Liver (tissue), 8 donors: ENCODE measurements at regions not wholly inside any gene's neighbourhood (a gene's known extent, or its start where the extent isn't known, plus 50 kb on each side); places are given as distances from the start of the nearest gene placed in this dataset.

ENCODE experiments used
- DNase-seq: peaks from one replicate; pipeline ENCODE4 v3.0.0-alpha.2; 2017; ENCODE audit warnings: low spot score
- H3K27ac ChIP-seq, 2 donors: one replicate each; pipeline ENCODE4 v1.7.0; 2013; ENCODE audit warnings: inconsistent platforms in 2 of 2, low read length in 2 of 2, control low read depth in 1 of 2, low read depth in 1 of 2, mild to moderate bottlenecking in 1 of 2
- H3K27me3 ChIP-seq, 4 donors: one replicate each; pipeline versions ENCODE4 v1.6.1 to v1.7.0; 2013; ENCODE audit warnings: low read length in 3 of 4, inconsistent platforms in 1 of 4, mild to moderate bottlenecking in 1 of 4, moderate library complexity in 1 of 4; ENCODE audit not compliant: control insufficient read depth in 4 of 4, insufficient read depth in 4 of 4
- H3K36me3 ChIP-seq, 4 donors: one replicate each; pipeline versions ENCODE4 v1.6.1 to v1.7.0; 2013; ENCODE audit warnings: low read length in 3 of 4, mild to moderate bottlenecking in 3 of 4, low read depth in 1 of 4, moderate library complexity in 1 of 4; ENCODE audit not compliant: control insufficient read depth in 4 of 4, insufficient read depth in 3 of 4
- H3K4me1 ChIP-seq, 4 donors: one replicate each; pipeline versions ENCODE4 v1.6.1 to v1.7.0; 2013; ENCODE audit warnings: low read length in 3 of 4, mild to moderate bottlenecking in 3 of 4, moderate library complexity in 1 of 4; ENCODE audit not compliant: control insufficient read depth in 4 of 4, insufficient read depth in 4 of 4
- H3K4me3 ChIP-seq, 3 donors: one replicate each; pipeline versions ENCODE4 v1.6.1 to v1.7.0; 2013; ENCODE audit warnings: low read length in 3 of 3, control low read depth in 1 of 3, low read depth in 1 of 3, mild to moderate bottlenecking in 1 of 3
- H3K9ac ChIP-seq, 2 donors: one replicate each; pipeline ENCODE4 v1.7.0; 2013; ENCODE audit warnings: low read length in 2 of 2, mild to moderate bottlenecking in 2 of 2, moderate library complexity in 2 of 2, control low read depth in 1 of 2, low read depth in 1 of 2
- H3K9me3 ChIP-seq, 4 donors: one replicate each; pipeline versions ENCODE4 v1.6.1 to v1.7.0; 2013; ENCODE audit warnings: low read length in 3 of 4; ENCODE audit not compliant: control insufficient read depth in 4 of 4
- ATF3 ChIP-seq: IDR thresholded peaks from 2 replicates; pipeline ENCODE4 v1.6.1; 2016; ENCODE audit warnings: antibody characterized with exemption
- CTCF ChIP-seq: fragments of 150-350 bp; IDR thresholded peaks from 2 replicates; pipeline ENCODE4 v1.5.1; 2017; ENCODE audit warnings: improper control_type of control experiment, low read depth, low read length; ENCODE audit not compliant: missing input control
- EGR1 ChIP-seq, 2 donors: IDR thresholded peaks; 2 replicates each; pipeline ENCODE4 v1.6.1; 2016 to 2018; ENCODE audit warnings: antibody characterized with exemption in 2 of 2, low read depth in 2 of 2
- FOXA1 ChIP-seq: IDR thresholded peaks from 2 replicates; pipeline ENCODE4 v1.6.1; 2016; ENCODE audit warnings: antibody characterized with exemption
- FOXA2 ChIP-seq: IDR thresholded peaks from 2 replicates; pipeline ENCODE4 v1.6.1; 2016; ENCODE audit warnings: antibody characterized with exemption
- HNF4A ChIP-seq, 2 donors: conservative IDR thresholded peaks; 2 replicates each; pipeline ENCODE4 v1.6.1; 2016; ENCODE audit warnings: antibody characterized with exemption in 2 of 2, mild to moderate bottlenecking in 2 of 2
- HNF4G ChIP-seq: IDR thresholded peaks from 2 replicates; pipeline ENCODE4 v1.6.1; 2016; ENCODE audit warnings: antibody characterized with exemption
- JUND ChIP-seq, 2 donors: IDR thresholded peaks; 2 replicates each; pipeline ENCODE4 v1.6.1; 2016; ENCODE audit warnings: antibody characterized with exemption in 2 of 2
- NR2F2 ChIP-seq: IDR thresholded peaks from 2 replicates; pipeline ENCODE4 v1.6.1; 2016; ENCODE audit warnings: antibody characterized with exemption
- RAD21 ChIP-seq, 2 donors: IDR thresholded peaks; 2 replicates each; pipeline ENCODE4 v1.6.1; 2016; ENCODE audit warnings: antibody characterized with exemption in 2 of 2, mild to moderate bottlenecking in 2 of 2
- REST ChIP-seq: IDR thresholded peaks from 2 replicates; pipeline ENCODE4 v1.6.1; 2016; ENCODE audit warnings: antibody characterized with exemption, mild to moderate bottlenecking
- RXRA ChIP-seq, 2 donors: IDR thresholded peaks; 2 replicates each; pipeline ENCODE4 v1.6.1; 2017 to 2018; ENCODE audit warnings: antibody characterized with exemption in 2 of 2, mild to moderate bottlenecking in 1 of 2
- SP1 ChIP-seq: IDR thresholded peaks from 2 replicates; pipeline ENCODE4 v1.6.1; 2018; ENCODE audit warnings: antibody characterized with exemption, mild to moderate bottlenecking
- TAF1 ChIP-seq: conservative IDR thresholded peaks from 2 replicates; pipeline ENCODE4 v1.6.1; 2016; ENCODE audit warnings: antibody characterized with exemption, mild to moderate bottlenecking
- YY1 ChIP-seq: IDR thresholded peaks from 2 replicates; pipeline ENCODE4 v1.6.1; 2016; ENCODE audit warnings: antibody characterized with exemption, mild to moderate bottlenecking
- ZBTB33 ChIP-seq: IDR thresholded peaks from 2 replicates; pipeline ENCODE4 v1.6.1; 2016; ENCODE audit warnings: antibody characterized with exemption
- WGBS: extraction: QIAGEN DNeasy Blood & Tissue Kit; methylation state at CpG from one replicate; pipeline ENCODE4 v1.1.7; 2013; 5-methylcytosine and 5-hydroxymethylcytosine counted together
- donor health status: healthy.
- donor health status: healthy.
- donor health status: healthy.
- donor health status: healthy.
- donor health status: healthy.

- no peaks in the 10 kb centered on the region for H3K9me3 ChIP-seq
- no peaks in the 10 kb centered on the region for H3K36me3 ChIP-seq
- 69% methylated on average over 5 of the region's 5 CpGs for WGBS
- no peak overlapping the region for H3K4me3 ChIP-seq
- no peak for TF ChIP-seq REST
- TF ChIP-seq YY1, result no peak
- no peak for TF ChIP-seq CTCF
- TF ChIP-seq SP1, result no peak
- TF ChIP-seq NR2F2, result no peak
- no peak overlapping the region for H3K27ac ChIP-seq
- no peaks in the 10 kb centered on the region for H3K27me3 ChIP-seq
- no peak for DNase-seq
- no peaks in the 10 kb centered on the region for H3K4me1 ChIP-seq
- H3K9ac ChIP-seq, result no peak overlapping the region
Observed at GRCh38 chr5:27908341-27908740, 870.0 kb upstream of the CDH9 start.

- no peak for DNase-seq
- 58% methylated on average over 2 of the region's 2 CpGs for WGBS
- Histone ChIP-seq H3K9ac (no peak overlapping the region), H3K9me3 (no peaks in the 10 kb centered on the region), H3K4me1 (no peaks in the 10 kb centered on the region), H3K4me3 (no peak overlapping the region), H3K27ac (no peak overlapping the region), H3K36me3 (no peaks in the 10 kb centered on the region), H3K27me3 (no peaks in the 10 kb centered on the region)
- TF ChIP-seq FOXA1, result no peak
- TF ChIP-seq NR2F2, result no peak
- TF ChIP-seq ATF3, result no peak
- no peak for TF ChIP-seq HNF4A (conservative IDR thresholded peaks at IDR 0.05)
- TF ChIP-seq REST, result no peak
- TF ChIP-seq HNF4G, result no peak
- no peak for TF ChIP-seq FOXA2
- no peak for TF ChIP-seq RAD21 (IDR thresholded peaks at IDR 0.05)
- TF ChIP-seq JUND (IDR thresholded peaks at IDR 0.05), result no peak
- no peak for TF ChIP-seq ZBTB33
- TF ChIP-seq SP1, result no peak
- no peak for TF ChIP-seq EGR1 (IDR thresholded peaks at IDR 0.05; ENCODE audit: low read depth in 2 of 2)
- TF ChIP-seq CTCF, result no peak
- TF ChIP-seq TAF1, result no peak
- TF ChIP-seq RXRA (IDR thresholded peaks at IDR 0.05), result no peak
Observed at GRCh38 chr5:27906931-27907601, 868.7 kb upstream of the CDH9 start.
